DOHH2 (cell line): ENCODE measurements at regions not wholly inside any gene's neighbourhood (a gene's known extent, or its start where the extent isn't known, plus 50 kb on each side); places are given as distances from the start of the nearest gene placed in this dataset.

Source experiments
- EZH2phosphoT487 ChIP-seq: fragments of 200-600 bp; sonication (generic); IDR thresholded peaks from 2 replicates; pipeline ENCODE4 v1.6.1; 2017; ENCODE audit warnings: borderline replicate concordance, mild to moderate bottlenecking, antibody characterized with exemption, low read length, moderate library complexity, mixed read lengths
- TF ChIP-seq, protein P1 (sequence below): fragments of 200-600 bp; sonication (generic); IDR thresholded peaks from one replicate; pipeline ENCODE4 v1.5.1; 2014; ENCODE audit warnings: antibody characterized with exemption, mild to moderate bottlenecking, low read depth, low read length; ENCODE audit not compliant: poor library complexity, severe bottlenecking

DNA sequence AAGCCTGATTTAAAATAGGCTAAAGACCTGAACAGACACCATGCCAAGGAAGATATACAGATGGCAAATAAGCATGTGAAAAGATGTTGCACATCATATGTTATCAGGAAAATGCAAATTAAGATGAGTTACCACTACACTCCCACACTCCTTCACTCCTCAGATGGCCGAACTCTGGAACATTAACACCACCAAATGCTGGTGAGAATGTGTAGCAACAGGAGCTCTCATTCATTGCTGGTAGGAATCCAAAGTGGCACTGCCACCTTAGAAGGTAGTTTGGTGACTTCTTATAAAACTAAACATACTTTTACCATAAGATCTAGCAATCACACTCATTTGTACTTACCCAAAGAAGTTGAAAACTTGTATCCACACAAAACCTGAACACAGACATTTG lies 2047.3 kb downstream of the LRRC4C start:
- TF ChIP-seq, protein P1, sequence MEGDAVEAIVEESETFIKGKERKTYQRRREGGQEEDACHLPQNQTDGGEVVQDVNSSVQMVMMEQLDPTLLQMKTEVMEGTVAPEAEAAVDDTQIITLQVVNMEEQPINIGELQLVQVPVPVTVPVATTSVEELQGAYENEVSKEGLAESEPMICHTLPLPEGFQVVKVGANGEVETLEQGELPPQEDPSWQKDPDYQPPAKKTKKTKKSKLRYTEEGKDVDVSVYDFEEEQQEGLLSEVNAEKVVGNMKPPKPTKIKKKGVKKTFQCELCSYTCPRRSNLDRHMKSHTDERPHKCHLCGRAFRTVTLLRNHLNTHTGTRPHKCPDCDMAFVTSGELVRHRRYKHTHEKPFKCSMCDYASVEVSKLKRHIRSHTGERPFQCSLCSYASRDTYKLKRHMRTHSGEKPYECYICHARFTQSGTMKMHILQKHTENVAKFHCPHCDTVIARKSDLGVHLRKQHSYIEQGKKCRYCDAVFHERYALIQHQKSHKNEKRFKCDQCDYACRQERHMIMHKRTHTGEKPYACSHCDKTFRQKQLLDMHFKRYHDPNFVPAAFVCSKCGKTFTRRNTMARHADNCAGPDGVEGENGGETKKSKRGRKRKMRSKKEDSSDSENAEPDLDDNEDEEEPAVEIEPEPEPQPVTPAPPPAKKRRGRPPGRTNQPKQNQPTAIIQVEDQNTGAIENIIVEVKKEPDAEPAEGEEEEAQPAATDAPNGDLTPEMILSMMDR = no peak
- no peak for TF ChIP-seq EZH2phosphoT487
